Mesenchymal stem cell (in vitro differentiated cells and primary cell): ENCODE measurements at regions not wholly inside any gene's neighbourhood (a gene's known extent, or its start where the extent isn't known, plus 50 kb on each side); places are given as distances from the start of the nearest gene placed in this dataset.

Experiments used
- DNase-seq: peaks from one replicate; pipeline ENCODE4 v3.0.0-alpha.2; 2013
- H2AFZ ChIP-seq: one replicate; pipeline ENCODE4 v1.6.1; 2013; ENCODE audit warnings: low read depth, mild to moderate bottlenecking, control low read depth, inconsistent platforms, low read length, moderate library complexity
- H2AK5ac ChIP-seq: 2 replicates; pipeline ENCODE4 v1.6.1; 2013; ENCODE audit warnings: low read length, moderate library complexity, mild to moderate bottlenecking, inconsistent platforms; ENCODE audit not compliant: severe bottlenecking
- H2BK120ac ChIP-seq: one replicate; pipeline ENCODE4 v1.6.1; 2013; ENCODE audit warnings: low read depth, mild to moderate bottlenecking, inconsistent platforms, low read length, moderate library complexity
- H2BK12ac ChIP-seq, 2 experiments: one replicate each; pipeline ENCODE4 v1.6.1; 2013; ENCODE audit warnings: inconsistent platforms in 2 of 2, low read length in 2 of 2, mild to moderate bottlenecking in 2 of 2, moderate library complexity in 2 of 2, control low read depth in 1 of 2
- H2BK15ac ChIP-seq: one replicate; pipeline ENCODE4 v1.6.1; 2013; ENCODE audit warnings: mild to moderate bottlenecking, low read depth, inconsistent platforms; ENCODE audit not compliant: poor library complexity, severe bottlenecking
- H2BK5ac ChIP-seq: 2 replicates; pipeline ENCODE4 v1.6.1; 2013; ENCODE audit warnings: low read depth, mild to moderate bottlenecking, low read length, control low read depth, inconsistent platforms; ENCODE audit not compliant: poor library complexity, severe bottlenecking
- H3K14ac ChIP-seq, 2 experiments: one replicate each; pipeline ENCODE4 v1.6.1; 2013; ENCODE audit warnings: inconsistent platforms in 2 of 2, low read length in 2 of 2, control low read depth in 1 of 2, mild to moderate bottlenecking in 1 of 2, moderate library complexity in 1 of 2
- H3K18ac ChIP-seq, 2 experiments: one replicate each; pipeline ENCODE4 v1.6.1; 2013; ENCODE audit warnings: inconsistent platforms in 2 of 2, low read length in 2 of 2, control low read depth in 1 of 2, low read depth in 1 of 2, mild to moderate bottlenecking in 1 of 2
- H3K23ac ChIP-seq, 2 experiments: one replicate each; pipeline ENCODE4 v1.6.1; 2013; ENCODE audit warnings: inconsistent platforms in 2 of 2, low read length in 2 of 2, mild to moderate bottlenecking in 2 of 2, moderate library complexity in 2 of 2, control low read depth in 1 of 2
- H3K27ac ChIP-seq: 2 replicates; pipeline ENCODE4 v1.5.1; 2013; ENCODE audit warnings: mild to moderate bottlenecking, moderate library complexity, low read length, control low read depth, inconsistent platforms; ENCODE audit not compliant: poor library complexity, severe bottlenecking
- H3K27me3 ChIP-seq, 2 experiments: 2 replicates each; pipeline versions ENCODE4 v1.6.1 to v1.7.0; 2013; ENCODE audit warnings: low read length in 2 of 2, mild to moderate bottlenecking in 2 of 2, moderate library complexity in 2 of 2, control low read depth in 1 of 2, inconsistent platforms in 1 of 2; ENCODE audit not compliant: control insufficient read depth in 1 of 2, insufficient read depth in 1 of 2
- H3K36me3 ChIP-seq, 2 experiments: 2 replicates each; pipeline versions ENCODE4 v1.6.1 to v1.7.0; 2013; ENCODE audit warnings: low read length in 2 of 2, control low read depth in 1 of 2, inconsistent platforms in 1 of 2, low read depth in 1 of 2, mild to moderate bottlenecking in 1 of 2; ENCODE audit not compliant: insufficient read depth in 2 of 2, control insufficient read depth in 1 of 2
- H3K4ac ChIP-seq, 2 experiments: one replicate each; pipeline ENCODE4 v1.6.1; 2013; ENCODE audit warnings: inconsistent platforms in 2 of 2, low read length in 2 of 2, mild to moderate bottlenecking in 2 of 2, moderate library complexity in 2 of 2, control low read depth in 1 of 2, low read depth in 1 of 2
- H3K4me1 ChIP-seq: 2 replicates; pipeline ENCODE4 v1.6.1; 2013; ENCODE audit warnings: low read depth, low read length, control low read depth; ENCODE audit not compliant: control insufficient read depth, insufficient read depth
- H3K4me2 ChIP-seq: 2 replicates; pipeline ENCODE4 v1.6.1; 2013; ENCODE audit warnings: low read length, mild to moderate bottlenecking, inconsistent platforms; ENCODE audit not compliant: poor library complexity, severe bottlenecking
- H3K4me3 ChIP-seq, 2 experiments: 2 replicates each; pipeline versions ENCODE4 v1.5.1 to v1.7.0; 2013; ENCODE audit warnings: low read length in 2 of 2, mild to moderate bottlenecking in 2 of 2, control low read depth in 1 of 2, low read depth in 1 of 2; ENCODE audit not compliant: insufficient read depth in 1 of 2
- H3K79me1 ChIP-seq: replicated peaks from 2 replicates; pipeline ENCODE4 v1.6.1; 2013; ENCODE audit warnings: mild to moderate bottlenecking, control low read depth, low read length, inconsistent platforms; ENCODE audit not compliant: poor library complexity, severe bottlenecking
- H3K9ac ChIP-seq: 2 replicates; pipeline ENCODE4 v1.7.0; 2013; ENCODE audit warnings: mild to moderate bottlenecking, low read length, moderate library complexity
- H3K9me3 ChIP-seq: 2 replicates; pipeline ENCODE4 v1.7.0; 2013; ENCODE audit warnings: mild to moderate bottlenecking, low read length; ENCODE audit not compliant: control insufficient read depth
- H4K8ac ChIP-seq: one replicate; pipeline ENCODE4 v1.6.1; 2013; ENCODE audit warnings: inconsistent platforms, mild to moderate bottlenecking, low read length, moderate library complexity
- H4K91ac ChIP-seq: one replicate; pipeline ENCODE4 v1.6.1; 2013; ENCODE audit warnings: mild to moderate bottlenecking, low read length, inconsistent platforms
- WGBS: methylation state at CpG from one replicate; pipeline ENCODE4 v1.1.7; 2013; ENCODE audit warnings: mixed read lengths; 5-methylcytosine and 5-hydroxymethylcytosine counted together

- Histone ChIP-seq H3K18ac (no peak overlapping the region), H3K4me2 (no peak overlapping the region), H2BK12ac (no peak overlapping the region), H3K9ac (no peak overlapping the region), H2BK120ac (no peak overlapping the region), H3K4me1 (no peaks in the 10 kb centered on the region), H4K8ac (no peak overlapping the region), H2AFZ (no peak overlapping the region), H3K4me3 (no peak overlapping the region), H4K91ac (no peak overlapping the region), H2AK5ac (no peak overlapping the region), H3K27me3 (no peaks in the 10 kb centered on the region), H3K9me3 (no peaks in the 10 kb centered on the region), H2BK5ac (no peak overlapping the region), H3K14ac (no peak overlapping the region), H3K79me1 (no peaks in the 10 kb centered on the region), H3K4ac (no peak overlapping the region), H2BK15ac (no peak overlapping the region), H3K27ac (no peak overlapping the region), H3K36me3 (no peaks in the 10 kb centered on the region), H3K23ac (no peak overlapping the region)
- WGBS, result 90% methylated on average over 2 of the region's 4 CpGs
- DNase-seq, result no peak
Measured at GRCh38 chr5:40260361-40260760, 419.4 kb upstream of the PTGER4 start.

GRCh38 chr5:40258222-40258621, 421.5 kb upstream of the PTGER4 start:
- Histone ChIP-seq H3K23ac (no peak overlapping the region), H3K4me3 (no peak overlapping the region), H2BK120ac (no peak overlapping the region), H3K18ac (no peak overlapping the region), H3K27me3 (no peaks in the 10 kb centered on the region), H3K9me3 (no peaks in the 10 kb centered on the region), H3K27ac (no peak overlapping the region), H2BK12ac (no peak overlapping the region), H2AFZ (no peak overlapping the region), H2BK5ac (no peak overlapping the region), H3K36me3 (no peaks in the 10 kb centered on the region), H3K4me1 (no peaks in the 10 kb centered on the region), H3K4ac (no peak overlapping the region), H3K14ac (no peak overlapping the region), H2BK15ac (no peak overlapping the region), H3K79me1 (no peaks in the 10 kb centered on the region), H4K8ac (no peak overlapping the region), H3K9ac (no peak overlapping the region), H4K91ac (no peak overlapping the region), H2AK5ac (no peak overlapping the region), H3K4me2 (no peak overlapping the region)
- 95% methylated on average over 1 of the region's 1 CpG for WGBS
- DNase-seq, result no peak

- Histone ChIP-seq H3K4me1 (no peaks in the 10 kb centered on the region), H3K9me3 (peaks cover 17% of the 10 kb centered on the region)
Measured at GRCh38 chr5:40240671-40241070, 439.0 kb upstream of the PTGER4 start.

GRCh38 chr5:40240111-40240510, 439.6 kb upstream of the PTGER4 start:
- no peak overlapping the region for H2AK5ac ChIP-seq
- no peak overlapping the region for H3K23ac ChIP-seq
- H2BK120ac ChIP-seq, result no peak overlapping the region
- no peak overlapping the region for H2BK5ac ChIP-seq
- no peak for DNase-seq
- H3K36me3 ChIP-seq, result no peaks in the 10 kb centered on the region
- H4K91ac ChIP-seq, result no peak overlapping the region
- H3K14ac ChIP-seq, result no peak overlapping the region
- no peaks in the 10 kb centered on the region for H3K79me1 ChIP-seq
- H3K27ac ChIP-seq, result no peak overlapping the region
- no peak overlapping the region for H3K18ac ChIP-seq
- H2BK15ac ChIP-seq, result no peak overlapping the region
- H2BK12ac ChIP-seq, result no peak overlapping the region
- WGBS, result no CpG with 5 or more reads among the region's 1 CpG
- H2AFZ ChIP-seq, result no peak overlapping the region
- H3K9me3 ChIP-seq, result peaks cover 17% of the 10 kb centered on the region
- H3K4me1 ChIP-seq, result no peaks in the 10 kb centered on the region
- no peak overlapping the region for H4K8ac ChIP-seq
- H3K4me2 ChIP-seq, result no peak overlapping the region
- H3K4ac ChIP-seq, result no peak overlapping the region
- H3K27me3 ChIP-seq, result no peaks in the 10 kb centered on the region
- H3K4me3 ChIP-seq, result no peak overlapping the region
- H3K9ac ChIP-seq, result no peak overlapping the region

More at GRCh38 chr5:40240671-40241070, 439.0 kb upstream of the PTGER4 start:
- H2BK5ac ChIP-seq, result no peak overlapping the region
- no peak overlapping the region for H3K14ac ChIP-seq
- H3K18ac ChIP-seq, result no peak overlapping the region
- H2AK5ac ChIP-seq, result no peak overlapping the region
- no peaks in the 10 kb centered on the region for H3K36me3 ChIP-seq
- no peaks in the 10 kb centered on the region for H3K79me1 ChIP-seq
- no peak overlapping the region for H3K4ac ChIP-seq
- no peak overlapping the region for H2BK12ac ChIP-seq
- no peak overlapping the region for H3K27ac ChIP-seq
- H3K23ac ChIP-seq, result no peak overlapping the region
- no peak overlapping the region for H2AFZ ChIP-seq
- H3K27me3 ChIP-seq, result no peaks in the 10 kb centered on the region
- no peak overlapping the region for H3K4me3 ChIP-seq
- DNase-seq, result no peak
- H2BK120ac ChIP-seq, result no peak overlapping the region
- no peak overlapping the region for H2BK15ac ChIP-seq
- H3K9ac ChIP-seq, result no peak overlapping the region
- H4K8ac ChIP-seq, result no peak overlapping the region
- H3K4me2 ChIP-seq, result no peak overlapping the region
- no peak overlapping the region for H4K91ac ChIP-seq
